GM13977 (cell line): ENCODE measurements at regions not wholly inside any gene's neighbourhood (a gene's known extent, or its start where the extent isn't known, plus 50 kb on each side); places are given as distances from the start of the nearest gene placed in this dataset.

Source experiments
- DNase-seq: peaks from one replicate; pipeline ENCODE4 v3.0.0; 2012; ENCODE audit warnings: low spot score
- in situ Hi-C: fragments of 300-500 bp; cut with MboI; formaldehyde crosslinking; loops from one replicate; pipeline ENCODE4 v1.12.0; 2022; ENCODE audit warnings: low sequenced_read_pairs, low pct_unique_long_range_greater_than_20kb, mixed read lengths, inconsistent platforms; ENCODE audit not compliant: unreplicated experiment
- TF ChIP-seq, protein P1 (sequence below): IDR thresholded peaks from 2 replicates; pipeline ENCODE4 v1.5.1; 2012; ENCODE audit warnings: mild to moderate bottlenecking, control low read depth; ENCODE audit not compliant: insufficient read depth; ENCODE audit errors: extremely low read depth, missing control alignments

DNA sequence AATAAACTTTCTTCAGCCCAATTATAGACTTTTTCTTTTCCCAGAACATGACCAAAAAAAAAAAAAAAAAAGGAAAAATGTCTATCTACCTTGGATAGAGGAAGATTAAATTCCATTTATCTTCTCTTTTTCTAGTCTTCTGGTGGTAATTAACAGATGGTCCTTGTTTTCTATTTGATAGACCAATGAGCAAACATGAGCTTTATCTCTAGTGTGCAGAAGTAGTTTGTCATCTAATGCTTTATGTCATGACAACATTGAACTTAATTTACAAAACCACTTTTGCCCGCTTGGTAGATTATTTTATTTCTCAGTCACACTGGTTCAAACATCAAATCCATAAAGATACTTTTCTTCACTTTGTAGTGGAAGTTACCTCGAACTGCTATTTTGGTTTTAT lies 69.5 kb upstream of the ELL2 start:
- TF ChIP-seq, protein P1, sequence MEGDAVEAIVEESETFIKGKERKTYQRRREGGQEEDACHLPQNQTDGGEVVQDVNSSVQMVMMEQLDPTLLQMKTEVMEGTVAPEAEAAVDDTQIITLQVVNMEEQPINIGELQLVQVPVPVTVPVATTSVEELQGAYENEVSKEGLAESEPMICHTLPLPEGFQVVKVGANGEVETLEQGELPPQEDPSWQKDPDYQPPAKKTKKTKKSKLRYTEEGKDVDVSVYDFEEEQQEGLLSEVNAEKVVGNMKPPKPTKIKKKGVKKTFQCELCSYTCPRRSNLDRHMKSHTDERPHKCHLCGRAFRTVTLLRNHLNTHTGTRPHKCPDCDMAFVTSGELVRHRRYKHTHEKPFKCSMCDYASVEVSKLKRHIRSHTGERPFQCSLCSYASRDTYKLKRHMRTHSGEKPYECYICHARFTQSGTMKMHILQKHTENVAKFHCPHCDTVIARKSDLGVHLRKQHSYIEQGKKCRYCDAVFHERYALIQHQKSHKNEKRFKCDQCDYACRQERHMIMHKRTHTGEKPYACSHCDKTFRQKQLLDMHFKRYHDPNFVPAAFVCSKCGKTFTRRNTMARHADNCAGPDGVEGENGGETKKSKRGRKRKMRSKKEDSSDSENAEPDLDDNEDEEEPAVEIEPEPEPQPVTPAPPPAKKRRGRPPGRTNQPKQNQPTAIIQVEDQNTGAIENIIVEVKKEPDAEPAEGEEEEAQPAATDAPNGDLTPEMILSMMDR, result no peak
- in situ Hi-C loops, result no loop called here

DNA sequence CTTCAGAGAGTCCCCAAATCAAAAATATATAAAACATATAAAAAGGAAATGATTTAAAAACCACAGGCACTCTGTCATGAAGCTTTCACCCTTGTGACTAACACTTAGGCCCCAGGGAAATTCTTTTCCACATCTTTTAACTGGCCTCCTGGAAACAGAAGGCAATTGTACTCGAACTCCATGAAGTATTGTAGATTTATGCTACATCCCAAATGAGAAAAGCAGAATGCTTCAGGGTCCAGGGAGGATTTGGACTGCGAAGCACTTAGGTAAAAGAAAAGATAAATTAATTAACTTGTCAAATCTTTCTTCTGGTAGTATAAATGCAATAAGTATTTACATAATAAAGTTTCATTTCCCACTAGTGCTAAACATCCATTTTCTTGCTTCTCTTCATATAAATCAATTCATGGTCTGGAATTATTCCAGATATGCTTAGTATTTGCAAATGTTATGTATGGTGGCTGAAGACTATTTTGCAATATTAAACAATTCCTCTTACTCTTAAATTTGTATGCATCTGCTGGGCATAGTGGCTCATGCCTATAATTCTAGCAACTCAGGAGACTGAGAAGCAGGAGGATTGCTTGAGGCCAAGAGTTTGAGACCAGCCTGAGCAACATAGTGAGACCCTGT lies 64.9 kb upstream of the ELL2 start:
- no peak for DNase-seq
- in situ Hi-C loops, result no loop called here
- TF ChIP-seq, protein P1, result no peak

More for the DNA sequence above, 69.5 kb upstream of the ELL2 start:
- no peak for DNase-seq

DNA sequence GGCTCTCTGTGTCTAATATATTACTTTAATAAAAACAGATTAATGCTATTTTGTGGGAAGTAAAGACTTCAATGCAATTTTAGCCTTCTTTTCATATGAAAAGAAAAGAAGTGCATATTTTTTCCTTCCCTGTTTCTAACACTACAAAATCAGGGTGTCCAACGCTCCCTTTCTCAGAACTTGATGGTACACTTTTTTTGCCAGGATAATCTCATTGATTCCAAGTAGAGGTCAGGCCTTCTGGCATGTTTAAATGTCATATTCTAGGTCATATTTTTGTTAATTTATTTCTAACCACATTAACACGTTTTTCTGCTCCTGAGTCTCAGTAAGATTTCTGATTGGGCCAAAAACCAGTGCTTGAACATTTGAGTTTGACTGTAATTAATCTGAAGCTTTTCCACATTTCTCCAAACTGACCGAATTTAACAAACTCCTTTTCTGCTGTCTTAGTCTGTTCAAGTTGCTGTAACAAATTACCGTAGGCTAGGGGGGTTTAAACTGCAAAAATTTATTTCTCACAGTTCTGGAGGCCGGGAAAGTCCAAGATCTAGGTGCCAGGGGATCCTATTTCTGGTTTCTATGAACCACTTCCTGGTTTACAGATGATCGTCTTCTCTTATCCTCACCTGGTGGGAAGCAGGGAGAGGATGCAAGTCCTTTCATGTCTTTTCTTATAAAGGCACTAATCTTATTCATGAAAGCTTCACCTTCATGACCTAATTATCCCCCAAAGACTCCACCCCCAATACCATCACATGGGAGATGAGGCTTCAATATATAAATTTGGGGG lies 63.2 kb upstream of the ELL2 start:
- in situ Hi-C loops, result no loop called here
- TF ChIP-seq, protein P1, result no peak
- no peak for DNase-seq

DNA sequence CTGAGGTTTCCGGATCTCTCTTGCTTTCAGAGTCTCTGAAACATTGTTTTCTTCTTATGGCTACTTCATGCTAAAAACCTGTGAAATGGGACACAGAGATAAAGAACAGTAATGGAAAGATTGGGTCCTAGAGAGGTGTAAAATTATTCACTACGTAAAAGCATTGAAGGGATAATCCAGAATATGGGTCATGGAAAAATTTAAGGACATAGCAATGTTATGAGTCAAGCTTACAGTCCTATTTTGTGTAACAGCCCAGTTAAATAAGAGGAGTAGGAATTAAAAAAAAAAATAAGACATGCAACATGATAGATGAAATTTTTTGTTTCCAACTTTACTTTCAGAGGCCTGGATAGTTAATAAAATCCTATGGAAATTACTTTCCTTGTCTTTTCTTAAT lies 61.9 kb upstream of the ELL2 start:
- in situ Hi-C loops, result no loop called here
- TF ChIP-seq, protein P1, result no peak
- no peak for DNase-seq

DNA sequence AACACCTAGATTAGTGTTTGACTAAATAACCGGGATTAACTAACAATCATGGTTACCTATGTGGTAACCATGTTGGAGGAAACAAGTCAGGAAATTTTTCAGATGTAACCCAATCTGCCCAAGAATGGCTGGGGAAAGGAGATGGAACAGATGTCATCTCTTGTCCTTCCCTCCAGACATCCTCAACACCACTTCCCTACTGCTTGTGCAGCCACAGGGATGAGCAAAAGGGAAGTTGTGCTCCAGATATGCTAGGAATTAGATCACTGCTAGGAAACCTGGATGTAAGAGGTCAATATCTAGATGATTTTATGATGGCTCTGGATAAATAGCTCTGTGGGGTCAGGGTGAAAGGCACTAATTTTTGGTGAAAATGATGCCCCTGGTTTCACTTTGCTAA lies 61.3 kb upstream of the ELL2 start:
- DNase-seq, result no peak
- TF ChIP-seq, protein P1, result no peak
- in situ Hi-C loops, result no loop called here

DNA sequence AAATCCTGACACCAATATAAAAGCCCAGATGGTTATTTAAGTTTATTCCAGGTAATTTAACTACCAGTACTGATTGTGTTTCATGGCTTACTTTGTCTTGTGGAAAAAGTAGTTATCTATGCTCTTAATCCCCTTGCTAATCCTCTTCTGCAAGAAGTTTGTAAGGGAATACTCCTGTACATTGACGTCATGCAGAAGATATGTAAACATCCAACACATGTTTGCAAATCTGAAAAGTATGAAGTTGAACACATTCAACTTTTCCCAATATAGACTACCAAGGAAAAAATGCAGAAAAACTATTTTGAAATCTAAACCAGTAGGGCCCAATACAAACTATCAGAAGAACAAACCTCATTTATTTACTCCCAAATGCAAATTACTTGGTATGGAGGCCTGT lies 56.3 kb upstream of the ELL2 start:
- DNase-seq, result no peak
- TF ChIP-seq, protein P1, result no peak
- in situ Hi-C loops, result no loop called here
